HG02885 (cell line): ENCODE measurements at regions not wholly inside any gene's neighbourhood (a gene's known extent, or its start where the extent isn't known, plus 50 kb on each side); places are given as distances from the start of the nearest gene placed in this dataset.

ENCODE experiments used
- ATAC-seq: cut with Tn5 transposase; IDR thresholded peaks from one replicate; pipeline ENCODE4 v1.9.1; 2021; ENCODE audit warnings: mild to moderate bottlenecking; ENCODE audit not compliant: unreplicated experiment, poor library complexity

- no peak for ATAC-seq
Observed at GRCh38 chr5:171644536-171644935, 141.1 kb upstream of the SMIM23 start.

- no peak for ATAC-seq
Observed at GRCh38 chr5:171646102-171647042, 139.2 kb upstream of the SMIM23 start.

GRCh38 chr5:171647043-171647903 is 138.3 kb upstream of the SMIM23 start:
- no peak for ATAC-seq

GRCh38 chr5:171647904-171648260 is 137.7 kb upstream of the SMIM23 start:
- ATAC-seq = no peak

- no peak for ATAC-seq
Observed at GRCh38 chr5:171648279-171649074, 137.1 kb upstream of the SMIM23 start.

- ATAC-seq = no peak
Observed at GRCh38 chr5:171649075-171649401, 136.6 kb upstream of the SMIM23 start.

GRCh38 chr5:171650597-171650996 is 135.0 kb upstream of the SMIM23 start:
- ATAC-seq = no peak

- ATAC-seq = no peak
Observed at GRCh38 chr5:171651102-171651501, 134.5 kb upstream of the SMIM23 start.

GRCh38 chr5:171654881-171655280 is 130.7 kb upstream of the SMIM23 start:
- ATAC-seq = no peak

- no peak for ATAC-seq
Observed at GRCh38 chr5:171657473-171657872, 128.1 kb upstream of the SMIM23 start.

- no peak for ATAC-seq
Observed at GRCh38 chr5:171659896-171660295, 125.7 kb upstream of the SMIM23 start.

- ATAC-seq = no peak
Observed at GRCh38 chr5:171660434-171660833, 125.2 kb upstream of the SMIM23 start.

GRCh38 chr5:171661143-171661542 is 124.5 kb upstream of the SMIM23 start:
- ATAC-seq = no peak

GRCh38 chr5:171663311-171664085 is 122.1 kb upstream of the SMIM23 start:
- ATAC-seq = no peak

- no peak for ATAC-seq
Observed at GRCh38 chr5:171664489-171664888, 121.1 kb upstream of the SMIM23 start.

- no peak for ATAC-seq
Observed at GRCh38 chr5:171666815-171667214, 118.8 kb upstream of the SMIM23 start.

- ATAC-seq = no peak
Observed at GRCh38 chr5:171667341-171668096, 118.1 kb upstream of the SMIM23 start.

- ATAC-seq = no peak
Observed at GRCh38 chr5:171668097-171668412, 117.6 kb upstream of the SMIM23 start.

GRCh38 chr5:171669571-171669970 is 116.0 kb upstream of the SMIM23 start:
- ATAC-seq = no peak
